Esophagus muscularis mucosa (tissue), 4 donors: ENCODE measurements at regions not wholly inside any gene's neighbourhood (a gene's known extent, or its start where the extent isn't known, plus 50 kb on each side); places are given as distances from the start of the nearest gene placed in this dataset.

Source experiments
- EP300 ChIP-seq: sonication (generic); formaldehyde crosslinking; IDR thresholded peaks from one replicate; pipeline ENCODE4 v1.6.1; 2017; ENCODE audit warnings: antibody characterized with exemption
- POLR2A ChIP-seq: fragments of 450-650 bp; IDR thresholded peaks from one replicate; pipeline ENCODE4 v1.6.1; 2017; ENCODE audit warnings: antibody characterized with exemption, moderate library complexity, mild to moderate bottlenecking, low read depth
- POLR2AphosphoS5 ChIP-seq, 2 donors: sonication (generic); formaldehyde crosslinking; IDR thresholded peaks; one replicate each; pipeline ENCODE4 v1.6.1; 2017; ENCODE audit warnings: antibody characterized with exemption in 2 of 2
- TF ChIP-seq, protein P1 (sequence below), 3 experiments: fragments of 200-600 bp in 2 of 3; fragments of 450-650 bp in 1 of 3; sonication (generic) in 2 of 3; IDR thresholded peaks; one replicate each; pipeline ENCODE4 v1.5.1; 2017 to 2019; ENCODE audit warnings: antibody characterized with exemption in 3 of 3, mild to moderate bottlenecking in 2 of 3, moderate library complexity in 1 of 3

DNA sequence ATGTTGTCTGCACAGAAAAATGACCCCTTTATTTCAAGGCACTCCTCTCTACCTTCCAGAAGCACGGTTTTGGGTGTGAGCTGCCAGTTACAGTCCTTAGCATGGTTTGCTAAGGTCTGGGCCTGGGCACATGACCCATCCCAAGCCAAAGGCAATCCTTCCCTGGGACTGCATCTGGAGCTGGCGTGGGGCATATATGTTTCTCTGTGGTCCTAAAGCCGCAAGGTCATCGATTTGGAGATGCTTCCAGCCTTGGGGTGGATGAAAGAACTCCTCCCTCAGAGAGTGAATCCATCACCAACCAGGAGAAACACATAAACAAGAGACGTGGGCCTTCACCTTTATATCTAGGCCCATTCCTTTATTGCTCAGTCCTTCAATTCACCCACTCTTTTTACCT lies 50.1 kb upstream of the IGFBP3 start:
- TF ChIP-seq, protein P1, sequence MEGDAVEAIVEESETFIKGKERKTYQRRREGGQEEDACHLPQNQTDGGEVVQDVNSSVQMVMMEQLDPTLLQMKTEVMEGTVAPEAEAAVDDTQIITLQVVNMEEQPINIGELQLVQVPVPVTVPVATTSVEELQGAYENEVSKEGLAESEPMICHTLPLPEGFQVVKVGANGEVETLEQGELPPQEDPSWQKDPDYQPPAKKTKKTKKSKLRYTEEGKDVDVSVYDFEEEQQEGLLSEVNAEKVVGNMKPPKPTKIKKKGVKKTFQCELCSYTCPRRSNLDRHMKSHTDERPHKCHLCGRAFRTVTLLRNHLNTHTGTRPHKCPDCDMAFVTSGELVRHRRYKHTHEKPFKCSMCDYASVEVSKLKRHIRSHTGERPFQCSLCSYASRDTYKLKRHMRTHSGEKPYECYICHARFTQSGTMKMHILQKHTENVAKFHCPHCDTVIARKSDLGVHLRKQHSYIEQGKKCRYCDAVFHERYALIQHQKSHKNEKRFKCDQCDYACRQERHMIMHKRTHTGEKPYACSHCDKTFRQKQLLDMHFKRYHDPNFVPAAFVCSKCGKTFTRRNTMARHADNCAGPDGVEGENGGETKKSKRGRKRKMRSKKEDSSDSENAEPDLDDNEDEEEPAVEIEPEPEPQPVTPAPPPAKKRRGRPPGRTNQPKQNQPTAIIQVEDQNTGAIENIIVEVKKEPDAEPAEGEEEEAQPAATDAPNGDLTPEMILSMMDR (IDR thresholded peaks at IDR 0.05), result no peak
- TF ChIP-seq POLR2A, result no peak
- no peak for TF ChIP-seq EP300
- no peak for TF ChIP-seq POLR2AphosphoS5 (IDR thresholded peaks at IDR 0.05)
